ENCODE measurements at regions not wholly inside any gene's neighbourhood (a gene's known extent, or its start where the extent isn't known, plus 50 kb on each side); places are given as distances from the start of the nearest gene placed in this dataset.
"Not testable (repeated sequence)": the region's sequence is repeated elsewhere in the genome, so short reads cannot be mapped to it uniquely, and the experiment has no call there.

DNA sequence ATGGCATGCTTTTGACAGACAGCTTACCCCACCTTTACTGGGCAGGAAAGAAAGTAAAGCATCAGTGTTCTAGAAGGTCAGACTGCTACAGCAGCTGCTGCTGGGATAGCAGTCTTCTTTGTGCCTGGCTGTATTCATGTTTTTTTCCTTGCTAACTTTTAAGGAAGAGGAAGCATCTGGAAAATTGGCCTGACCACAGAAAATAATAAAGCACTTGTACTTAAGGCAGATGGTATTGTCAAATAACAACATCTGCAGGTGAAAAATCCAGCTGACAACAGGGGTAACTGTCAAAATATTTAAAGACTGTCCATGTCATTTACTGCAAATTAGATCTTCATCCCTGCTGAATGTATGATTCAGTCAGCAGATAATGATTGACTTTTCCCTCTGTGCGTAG is 229.0 kb downstream of the OXSM start:
- Histone ChIP-seq H3K27ac (ENCODE audit: poor library complexity, severe bottlenecking) (no peak overlapping the region), H3K4me3 (ENCODE audit: severe bottlenecking) (no peak overlapping the region), H3K9me3 (ENCODE audit: severe bottlenecking) (no peaks in the 10 kb centered on the region), H3K36me3 (ENCODE audit: low read depth) (no peaks in the 10 kb centered on the region), H3K4me1 (ENCODE audit: insufficient read depth, poor library complexity, severe bottlenecking) (no peaks in the 10 kb centered on the region), H3K27me3 (ENCODE audit: insufficient read depth, poor library complexity, severe bottlenecking) (no peaks in the 10 kb centered on the region)
- ATAC-seq (ENCODE audit: low read depth): no peak
- no peak for DNase-seq (ENCODE audit: low spot score)
- TF ChIP-seq, protein P1, sequence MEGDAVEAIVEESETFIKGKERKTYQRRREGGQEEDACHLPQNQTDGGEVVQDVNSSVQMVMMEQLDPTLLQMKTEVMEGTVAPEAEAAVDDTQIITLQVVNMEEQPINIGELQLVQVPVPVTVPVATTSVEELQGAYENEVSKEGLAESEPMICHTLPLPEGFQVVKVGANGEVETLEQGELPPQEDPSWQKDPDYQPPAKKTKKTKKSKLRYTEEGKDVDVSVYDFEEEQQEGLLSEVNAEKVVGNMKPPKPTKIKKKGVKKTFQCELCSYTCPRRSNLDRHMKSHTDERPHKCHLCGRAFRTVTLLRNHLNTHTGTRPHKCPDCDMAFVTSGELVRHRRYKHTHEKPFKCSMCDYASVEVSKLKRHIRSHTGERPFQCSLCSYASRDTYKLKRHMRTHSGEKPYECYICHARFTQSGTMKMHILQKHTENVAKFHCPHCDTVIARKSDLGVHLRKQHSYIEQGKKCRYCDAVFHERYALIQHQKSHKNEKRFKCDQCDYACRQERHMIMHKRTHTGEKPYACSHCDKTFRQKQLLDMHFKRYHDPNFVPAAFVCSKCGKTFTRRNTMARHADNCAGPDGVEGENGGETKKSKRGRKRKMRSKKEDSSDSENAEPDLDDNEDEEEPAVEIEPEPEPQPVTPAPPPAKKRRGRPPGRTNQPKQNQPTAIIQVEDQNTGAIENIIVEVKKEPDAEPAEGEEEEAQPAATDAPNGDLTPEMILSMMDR (IDR thresholded peaks at IDR 0.05; ENCODE audit: poor library complexity, severe bottlenecking): no peak

GRCh38 chr3:26024206-26024605 is 234.3 kb downstream of the OXSM start:
- H3K36me3 ChIP-seq (ENCODE audit: low read depth); DNase-seq (ENCODE audit: low spot score); H3K4me1 ChIP-seq (ENCODE audit: insufficient read depth, poor library complexity, severe bottlenecking); H3K9me3 ChIP-seq (ENCODE audit: severe bottlenecking); ATAC-seq (ENCODE audit: low read depth); H3K27me3 ChIP-seq (ENCODE audit: insufficient read depth, poor library complexity, severe bottlenecking); H3K4me3 ChIP-seq (ENCODE audit: severe bottlenecking); H3K27ac ChIP-seq (ENCODE audit: poor library complexity, severe bottlenecking): not testable (repeated sequence)

GRCh38 chr3:26029321-26029720 is 239.4 kb downstream of the OXSM start:
- H3K4me1 ChIP-seq (ENCODE audit: insufficient read depth, poor library complexity, severe bottlenecking): no peaks in the 10 kb centered on the region
- peaks cover 2% of the 10 kb centered on the region for H3K9me3 ChIP-seq (ENCODE audit: severe bottlenecking)
- H3K27me3 ChIP-seq (ENCODE audit: insufficient read depth, poor library complexity, severe bottlenecking): no peaks in the 10 kb centered on the region
- H3K27ac ChIP-seq (ENCODE audit: poor library complexity, severe bottlenecking): no peak overlapping the region
- DNase-seq (ENCODE audit: low spot score): no peak
- no peaks in the 10 kb centered on the region for H3K36me3 ChIP-seq (ENCODE audit: low read depth)
- TF ChIP-seq, protein P1 (IDR thresholded peaks at IDR 0.05; ENCODE audit: poor library complexity, severe bottlenecking): no peak
- no peak for ATAC-seq (ENCODE audit: low read depth)
- no peak overlapping the region for H3K4me3 ChIP-seq (ENCODE audit: severe bottlenecking)

DNA sequence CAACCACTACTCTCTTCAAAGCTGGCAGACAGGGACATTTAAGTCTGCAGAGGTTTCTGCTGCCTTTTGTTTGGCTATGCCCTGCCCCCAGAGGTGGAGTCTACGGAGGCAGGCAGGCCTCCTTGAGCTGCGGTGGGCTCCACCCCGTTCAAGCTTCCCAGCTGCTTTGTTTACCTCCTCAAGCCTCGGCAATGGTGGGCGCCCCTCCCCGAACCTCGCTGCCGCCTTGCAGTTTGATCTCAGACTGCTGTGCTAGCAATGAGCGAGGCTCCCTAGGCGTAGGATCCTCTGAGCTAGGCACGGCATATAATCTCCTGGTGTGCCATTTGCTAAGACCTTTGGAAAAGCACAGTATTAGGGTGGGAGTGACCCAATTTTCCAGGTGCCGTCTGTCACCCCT is 252.2 kb downstream of the OXSM start:
- not testable (repeated sequence) for DNase-seq (ENCODE audit: low spot score); H3K27ac ChIP-seq (ENCODE audit: poor library complexity, severe bottlenecking); H3K4me3 ChIP-seq (ENCODE audit: severe bottlenecking); ATAC-seq (ENCODE audit: low read depth); H3K4me1 ChIP-seq (ENCODE audit: insufficient read depth, poor library complexity, severe bottlenecking); H3K36me3 ChIP-seq (ENCODE audit: low read depth); H3K27me3 ChIP-seq (ENCODE audit: insufficient read depth, poor library complexity, severe bottlenecking); H3K9me3 ChIP-seq (ENCODE audit: severe bottlenecking)

DNA sequence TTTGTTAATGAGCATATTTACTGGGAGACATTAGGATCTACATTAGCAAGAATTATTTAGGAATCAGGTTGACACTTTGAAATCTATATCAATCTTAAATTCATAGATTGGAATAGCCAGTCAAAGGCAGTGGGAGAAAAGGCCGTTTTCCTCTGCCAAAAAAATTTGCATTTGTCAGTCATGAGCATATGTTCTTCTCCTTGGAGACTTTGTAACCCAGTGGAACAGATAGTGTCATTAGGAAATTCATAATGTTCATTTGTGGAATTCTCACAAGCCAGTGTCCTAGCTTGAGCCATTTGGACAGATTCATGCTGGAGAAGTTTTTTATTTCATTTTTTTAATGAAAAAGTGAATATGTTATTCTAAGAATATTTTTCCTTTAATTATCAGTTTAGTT is 260.1 kb downstream of the OXSM start:
- ATAC-seq (ENCODE audit: low read depth): no peak
- Histone ChIP-seq H3K36me3 (ENCODE audit: low read depth) (no peaks in the 10 kb centered on the region), H3K4me3 (ENCODE audit: severe bottlenecking) (no peak overlapping the region), H3K9me3 (ENCODE audit: severe bottlenecking) (peaks cover 7% of the 10 kb centered on the region), H3K27ac (ENCODE audit: poor library complexity, severe bottlenecking) (no peak overlapping the region), H3K27me3 (ENCODE audit: insufficient read depth, poor library complexity, severe bottlenecking) (no peaks in the 10 kb centered on the region), H3K4me1 (ENCODE audit: insufficient read depth, poor library complexity, severe bottlenecking) (no peaks in the 10 kb centered on the region)
- TF ChIP-seq, protein P1 (IDR thresholded peaks at IDR 0.05; ENCODE audit: poor library complexity, severe bottlenecking): no peak
- no peak for DNase-seq (ENCODE audit: low spot score)

- H3K36me3 ChIP-seq (ENCODE audit: low read depth): no peaks in the 10 kb centered on the region
- TF ChIP-seq, protein P1 (IDR thresholded peaks at IDR 0.05; ENCODE audit: poor library complexity, severe bottlenecking): no peak
- no peaks in the 10 kb centered on the region for H3K27me3 ChIP-seq (ENCODE audit: insufficient read depth, poor library complexity, severe bottlenecking)
- ATAC-seq (ENCODE audit: low read depth) (no peak), DNase-seq (ENCODE audit: low spot score) (no peak)
- no peaks in the 10 kb centered on the region for H3K4me1 ChIP-seq (ENCODE audit: insufficient read depth, poor library complexity, severe bottlenecking)
- peaks cover 7% of the 10 kb centered on the region for H3K9me3 ChIP-seq (ENCODE audit: severe bottlenecking)
- H3K27ac ChIP-seq (ENCODE audit: poor library complexity, severe bottlenecking): no peak overlapping the region
- H3K4me3 ChIP-seq (ENCODE audit: severe bottlenecking): no peak overlapping the region
These were observed 260.9 kb downstream of the OXSM start for GRCh38 chr3:26050776-26051175.
